Gastroesophageal sphincter (tissue), 3 donors: ENCODE measurements at regions not wholly inside any gene's neighbourhood (a gene's known extent, or its start where the extent isn't known, plus 50 kb on each side); places are given as distances from the start of the nearest gene placed in this dataset.
"Not testable (repeated sequence)": the region's sequence is repeated elsewhere in the genome, so short reads cannot be mapped to it uniquely, and the experiment has no call there.

Experiments used
- EP300 ChIP-seq: sonication (generic); formaldehyde crosslinking; IDR thresholded peaks from one replicate; pipeline ENCODE4 v1.6.1; 2017; ENCODE audit warnings: antibody characterized with exemption, mild to moderate bottlenecking
- POLR2A ChIP-seq, 2 donors: fragments of 450-650 bp; IDR thresholded peaks; one replicate each; pipeline ENCODE4 v1.6.1; 2017; ENCODE audit warnings: antibody characterized with exemption in 2 of 2, mild to moderate bottlenecking in 2 of 2, moderate library complexity in 1 of 2
- TF ChIP-seq, protein P1 (sequence below), 4 experiments: fragments of 200-600 bp in 2 of 4; fragments of 450-650 bp in 2 of 4; sonication (generic) in 1 of 4; IDR thresholded peaks; one replicate each; pipeline ENCODE4 v1.5.1; 2017 to 2019; ENCODE audit warnings: antibody characterized with exemption in 4 of 4, mild to moderate bottlenecking in 2 of 4, moderate library complexity in 2 of 4

- TF ChIP-seq, protein P1, sequence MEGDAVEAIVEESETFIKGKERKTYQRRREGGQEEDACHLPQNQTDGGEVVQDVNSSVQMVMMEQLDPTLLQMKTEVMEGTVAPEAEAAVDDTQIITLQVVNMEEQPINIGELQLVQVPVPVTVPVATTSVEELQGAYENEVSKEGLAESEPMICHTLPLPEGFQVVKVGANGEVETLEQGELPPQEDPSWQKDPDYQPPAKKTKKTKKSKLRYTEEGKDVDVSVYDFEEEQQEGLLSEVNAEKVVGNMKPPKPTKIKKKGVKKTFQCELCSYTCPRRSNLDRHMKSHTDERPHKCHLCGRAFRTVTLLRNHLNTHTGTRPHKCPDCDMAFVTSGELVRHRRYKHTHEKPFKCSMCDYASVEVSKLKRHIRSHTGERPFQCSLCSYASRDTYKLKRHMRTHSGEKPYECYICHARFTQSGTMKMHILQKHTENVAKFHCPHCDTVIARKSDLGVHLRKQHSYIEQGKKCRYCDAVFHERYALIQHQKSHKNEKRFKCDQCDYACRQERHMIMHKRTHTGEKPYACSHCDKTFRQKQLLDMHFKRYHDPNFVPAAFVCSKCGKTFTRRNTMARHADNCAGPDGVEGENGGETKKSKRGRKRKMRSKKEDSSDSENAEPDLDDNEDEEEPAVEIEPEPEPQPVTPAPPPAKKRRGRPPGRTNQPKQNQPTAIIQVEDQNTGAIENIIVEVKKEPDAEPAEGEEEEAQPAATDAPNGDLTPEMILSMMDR (IDR thresholded peaks at IDR 0.05) = not testable (repeated sequence)
- TF ChIP-seq POLR2A (IDR thresholded peaks at IDR 0.05); EP300: not testable (repeated sequence)
Measured at GRCh38 chr1:220942914-220943313, 63.7 kb downstream of the HLX start.
